Sigmoid colon (tissue), 4 donors: ENCODE measurements at regions not wholly inside any gene's neighbourhood (a gene's known extent, or its start where the extent isn't known, plus 50 kb on each side); places are given as distances from the start of the nearest gene placed in this dataset.

Source experiments
- CTCF ChIP-seq, 4 experiments: fragments of 450-650 bp in 3 of 4; fragments of 200-600 bp in 1 of 4; IDR thresholded peaks; one replicate each; pipeline ENCODE4 v1.5.1; 2016 to 2019; ENCODE audit warnings: antibody characterized with exemption in 4 of 4, mild to moderate bottlenecking in 3 of 4, moderate library complexity in 2 of 4
- POLR2A ChIP-seq, 2 donors: fragments of 450-650 bp; IDR thresholded peaks; one replicate each; pipeline ENCODE4 v1.6.1; 2016; ENCODE audit warnings: antibody characterized with exemption in 2 of 2, mild to moderate bottlenecking in 2 of 2, moderate library complexity in 2 of 2
- POLR2AphosphoS5 ChIP-seq, 4 donors: sonication (generic); formaldehyde crosslinking; IDR thresholded peaks; one replicate each; pipeline ENCODE4 v1.6.1; 2017; ENCODE audit warnings: antibody characterized with exemption in 4 of 4

GRCh38 chr6:3671382-3671781 lies 80.1 kb downstream of the PXDC1 start:
- TF ChIP-seq POLR2AphosphoS5 (IDR thresholded peaks at IDR 0.05) (no peak), CTCF (IDR thresholded peaks at IDR 0.05) (no peak), POLR2A (IDR thresholded peaks at IDR 0.05) (no peak)
